CD4-positive, alpha-beta memory T cell (primary cell): ENCODE measurements at regions not wholly inside any gene's neighbourhood (a gene's known extent, or its start where the extent isn't known, plus 50 kb on each side); places are given as distances from the start of the nearest gene placed in this dataset.

Experiments
- CTCF ChIA-PET: fragments of 350-600 bp; sonication (Branson Sonifier 250); formaldehyde crosslinking; loops from one replicate; lab custom pipeline; 2021; ENCODE audit warnings: inconsistent platforms; ENCODE audit not compliant: partially characterized antibody; lab: Charles Lee
- POLR2A ChIA-PET: fragments of 350-600 bp; sonication (Branson Sonifier 250); formaldehyde crosslinking; loops from one replicate; lab custom pipeline; 2021; ENCODE audit not compliant: partially characterized antibody; lab: Charles Lee
- DNase-seq, 5 donors: peaks; one replicate each; pipeline versions ENCODE4 v3.0.0 to v3.0.0-alpha.2; 2020 to 2022; ENCODE audit warnings: mixed read lengths in 1 of 5
- H3K27ac ChIP-seq: one replicate; pipeline ENCODE4 v1.7.0; 2013; ENCODE audit warnings: low read depth, low read length
- H3K27me3 ChIP-seq: 2 replicates; pipeline ENCODE4 v1.7.0; 2013; ENCODE audit warnings: mild to moderate bottlenecking, low read length, moderate library complexity; ENCODE audit not compliant: insufficient read depth
- H3K36me3 ChIP-seq: 2 replicates; pipeline ENCODE4 v1.7.0; 2013; ENCODE audit warnings: mild to moderate bottlenecking, low read length, moderate library complexity; ENCODE audit not compliant: insufficient read depth
- H3K4me1 ChIP-seq: 2 replicates; pipeline ENCODE4 v1.7.0; 2013; ENCODE audit warnings: mild to moderate bottlenecking, low read length, moderate library complexity; ENCODE audit not compliant: insufficient read depth
- H3K4me3 ChIP-seq, 2 donors: one replicate each; pipeline ENCODE4 v1.7.0; 2013; ENCODE audit warnings: low read length in 2 of 2, mild to moderate bottlenecking in 1 of 2
- H3K9me3 ChIP-seq, 2 donors: one replicate each; pipeline ENCODE4 v1.7.0; 2013; ENCODE audit warnings: low read length in 2 of 2, control low read depth in 1 of 2; ENCODE audit not compliant: control insufficient read depth in 1 of 2
- H3K27ac Mint-ChIP-seq, 7 donors: one replicate each; pipeline ENCODE4 v1.8.0; 2020 to 2021; ENCODE audit warnings: mixed read lengths in 7 of 7, mild to moderate bottlenecking in 6 of 7, inconsistent platforms in 3 of 7, moderate library complexity in 3 of 7
- H3K27me3 Mint-ChIP-seq, 2 donors: one replicate each; pipeline ENCODE4 v1.8.0; 2020 to 2021; ENCODE audit warnings: mixed read lengths in 2 of 2
- H3K36me3 Mint-ChIP-seq, 2 donors: one replicate each; pipeline ENCODE4 v1.8.0; 2020 to 2021; ENCODE audit warnings: mixed read lengths in 2 of 2, inconsistent platforms in 1 of 2, mild to moderate bottlenecking in 1 of 2
- H3K4me1 Mint-ChIP-seq, 4 donors: one replicate each; pipeline ENCODE4 v1.8.0; 2020 to 2021; ENCODE audit warnings: mixed read lengths in 4 of 4, mild to moderate bottlenecking in 1 of 4
- H3K4me3 Mint-ChIP-seq, 8 donors: one replicate each; pipeline ENCODE4 v1.8.0; 2020 to 2021; ENCODE audit warnings: mixed read lengths in 8 of 8, mild to moderate bottlenecking in 7 of 8, moderate library complexity in 6 of 8, inconsistent platforms in 3 of 8
- H3K9me3 Mint-ChIP-seq, 8 donors: one replicate each; pipeline ENCODE4 v1.8.0; 2020 to 2021; ENCODE audit warnings: mixed read lengths in 8 of 8, mild to moderate bottlenecking in 5 of 8, inconsistent platforms in 3 of 8, moderate library complexity in 1 of 8
- intact Hi-C: fragments of 100-400 bp; cut with micrococcal nuclease; formaldehyde crosslinking; loops from one replicate; pipeline ENCODE4 v1.15.1; 2023

DNA sequence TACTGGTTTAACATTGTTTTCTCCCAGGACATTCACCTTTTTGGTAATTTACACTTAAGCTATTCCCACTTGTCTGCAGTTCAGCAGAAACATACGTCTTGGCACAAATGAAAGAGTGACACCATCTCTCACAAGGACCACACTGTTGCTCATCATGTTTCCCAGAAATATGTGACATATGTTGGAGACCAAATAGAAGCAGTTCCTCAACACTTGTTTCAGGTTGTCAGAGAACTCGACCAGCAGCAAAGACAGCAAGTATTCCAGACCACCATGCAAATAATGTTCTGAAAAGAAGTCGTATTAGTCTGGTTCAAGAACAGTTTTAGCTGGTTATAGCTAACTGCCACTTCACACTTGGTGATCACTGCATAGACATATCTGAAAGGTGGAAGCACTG is 81.3 kb upstream of the KLF6 start:
- Histone ChIP-seq H3K36me3 (no peaks in the 10 kb centered on the region), H3K9me3 (no peaks in the 10 kb centered on the region), H3K4me3 (no peak overlapping the region), H3K4me1 (peaks cover 37% of the 10 kb centered on the region), H3K27ac (peak overlapping the region; percentile 8), H3K27me3 (no peaks in the 10 kb centered on the region)
- peak overlapping the region in 6 of 8 donors; percentile 0 to 76 (median 58) for H3K4me3 Mint-ChIP-seq
- ChIA-PET POLR2A (interaction anchor here (1.2 to 13.6 kb wide), 7 partner anchors 10 to 83 kb away, joined by 4 to 509 read pairs (median 9); partner anchors contain the start of gene KLF6), CTCF (interaction anchor here (1.0 to 1.7 kb wide), 3 partner anchors 9 to 37 kb away, joined by 3 to 5 read pairs (median 4); no protein-coding TSS in a partner anchor)
- H3K36me3 Mint-ChIP-seq: no peaks in the 10 kb centered on the region
- H3K27ac Mint-ChIP-seq: peak overlapping the region; percentile 2 to 94 (median 86)
- H3K9me3 Mint-ChIP-seq: no peaks in the 10 kb centered on the region
- intact Hi-C loops: loop anchor here (1.0 kb wide), 1 partner anchor 14 kb away; no protein-coding TSS in a partner anchor
- peaks cover 32 to 54% (median 40%) of the 10 kb centered on the region in 4 donors for H3K4me1 Mint-ChIP-seq
- no peak for DNase-seq
- no peaks in the 10 kb centered on the region for H3K27me3 Mint-ChIP-seq

DNA sequence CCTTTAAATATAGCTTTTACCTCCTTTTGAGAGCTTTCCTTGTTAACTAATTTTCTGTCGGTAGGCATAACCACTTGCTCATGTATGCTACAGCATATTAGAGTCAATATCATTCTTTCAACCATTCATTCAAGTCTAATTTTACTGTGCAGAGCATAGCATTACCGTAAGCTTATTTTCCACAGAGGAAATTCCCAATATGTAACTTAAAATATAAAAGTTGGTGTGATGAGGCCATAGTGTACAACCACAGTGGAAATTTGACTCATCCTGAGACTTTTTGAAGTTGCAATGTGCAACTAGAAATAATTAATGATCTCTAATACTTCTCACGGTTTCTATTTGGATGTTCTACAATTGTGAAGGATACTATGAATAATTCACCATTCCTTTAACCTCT is 80.6 kb upstream of the KLF6 start:
- Mint-ChIP-seq H3K27ac (peak overlapping the region in 5 of 7 donors; percentile 62 to 94 (median 83)), H3K27me3 (no peaks in the 10 kb centered on the region), H3K4me3 (peak overlapping the region in 6 of 8 donors; percentile 6 to 75 (median 50)), H3K36me3 (no peaks in the 10 kb centered on the region), H3K9me3 (no peaks in the 10 kb centered on the region), H3K4me1 (peaks cover 32 to 53% (median 40%) of the 10 kb centered on the region in 4 donors)
- Histone ChIP-seq H3K4me3 (no peak overlapping the region), H3K9me3 (no peaks in the 10 kb centered on the region), H3K4me1 (peaks cover 37% of the 10 kb centered on the region), H3K27me3 (no peaks in the 10 kb centered on the region), H3K27ac (peak overlapping the region; percentile 8), H3K36me3 (no peaks in the 10 kb centered on the region)
- CTCF ChIA-PET: interaction anchor here (0.9 to 1.7 kb wide), 6 partner anchors 10 to 70 kb away, joined by 3 to 5 read pairs (median 4); no protein-coding TSS in a partner anchor
- intact Hi-C loops: no loop called here
- POLR2A ChIA-PET: interaction anchor here (0.8 to 13.6 kb wide), 10 partner anchors 10 to 90 kb away, joined by 3 to 509 read pairs (median 4); partner anchors contain the start of gene KLF6
- DNase-seq: no peak

DNA sequence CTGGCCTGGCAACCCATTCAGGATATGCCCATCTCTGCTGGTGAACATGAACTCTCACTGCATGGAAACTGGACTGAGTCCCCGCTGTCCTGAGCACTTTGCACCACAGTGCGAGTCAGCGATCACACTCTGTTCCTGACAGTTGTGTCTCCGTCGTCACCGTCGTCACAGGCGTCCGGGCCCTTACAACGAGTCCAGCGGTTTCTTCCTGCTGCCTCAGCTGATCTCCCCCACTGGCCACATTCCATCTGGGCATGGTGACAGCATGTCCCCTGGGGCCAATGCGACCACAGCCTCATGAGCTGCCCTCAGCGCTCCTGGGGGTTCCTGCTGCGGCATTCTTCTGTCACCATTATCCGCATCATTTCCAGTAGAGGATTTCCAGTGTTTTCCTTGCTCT is 76.8 kb upstream of the KLF6 start:
- Histone ChIP-seq H3K4me1 (peaks cover 16% of the 10 kb centered on the region), H3K4me3 (no peak overlapping the region), H3K36me3 (no peaks in the 10 kb centered on the region), H3K9me3 (no peaks in the 10 kb centered on the region), H3K27me3 (no peaks in the 10 kb centered on the region), H3K27ac (no peak overlapping the region)
- Mint-ChIP-seq H3K4me1 (peaks cover 10 to 21% (median 17%) of the 10 kb centered on the region in 4 donors), H3K9me3 (no peaks in the 10 kb centered on the region), H3K27ac (peak overlapping the region in 1 of 7 donors; percentile 10), H3K27me3 (no peaks in the 10 kb centered on the region), H3K4me3 (no peak overlapping the region), H3K36me3 (no peaks in the 10 kb centered on the region)
- no peak for DNase-seq
- intact Hi-C loops: no loop called here
- CTCF ChIA-PET: no interaction called here
- POLR2A ChIA-PET: interaction anchor here (0.6 kb wide), 1 partner anchor 297 kb away, joined by 3 read pairs; no protein-coding TSS in a partner anchor

DNA sequence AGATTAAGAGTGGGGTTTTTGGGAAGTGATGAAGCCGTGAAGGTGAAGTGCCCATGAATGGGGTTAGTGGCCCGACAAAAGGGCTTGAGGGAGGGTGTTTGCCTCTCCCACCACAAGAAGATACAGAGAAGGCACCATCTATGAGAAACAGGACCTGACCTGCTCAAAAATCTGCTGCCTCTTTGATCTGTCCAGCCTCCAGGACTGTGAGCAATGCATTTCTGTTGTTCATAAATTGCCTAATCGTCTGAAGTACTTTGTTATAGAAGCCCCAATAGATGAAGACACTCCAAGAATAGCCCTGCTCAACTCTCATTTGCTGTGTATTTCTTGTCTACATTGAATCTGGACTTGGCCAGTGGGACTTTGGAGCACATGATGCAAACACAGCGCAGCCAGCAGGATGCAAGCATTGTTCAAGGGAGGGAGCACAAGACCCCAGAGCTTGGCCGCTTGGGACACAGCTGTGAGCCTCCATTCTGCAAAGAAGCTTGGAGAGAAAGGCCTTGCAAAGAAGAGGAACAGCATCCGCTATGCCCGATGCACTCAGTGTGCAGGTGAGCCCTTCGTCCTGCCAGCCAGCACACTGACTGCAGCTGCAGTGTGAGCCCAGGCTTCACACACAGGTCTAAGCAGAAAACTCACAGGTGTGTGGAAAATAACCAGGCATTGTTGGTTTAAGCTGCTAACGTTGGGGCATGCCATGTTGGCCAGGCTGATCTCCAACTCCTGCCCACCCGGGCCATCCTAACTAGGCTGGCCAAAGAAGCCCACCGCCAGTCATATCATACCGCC is 73.2 kb upstream of the KLF6 start:
- H3K27ac Mint-ChIP-seq: no peak overlapping the region
- intact Hi-C loops: no loop called here
- no peaks in the 10 kb centered on the region for H3K36me3 Mint-ChIP-seq

GRCh38 chr10:3857318-3857717 is 72.3 kb upstream of the KLF6 start:
- no peaks in the 10 kb centered on the region for H3K27me3 Mint-ChIP-seq

More for the DNA sequence above, 73.2 kb upstream of the KLF6 start:
- H3K4me3 ChIP-seq: no peak overlapping the region
- no peak overlapping the region for H3K27ac ChIP-seq
- no peak for DNase-seq
- Mint-ChIP-seq H3K4me3 (no peak overlapping the region), H3K4me1 (peaks cover 0 to 11% (median 4%) of the 10 kb centered on the region in 4 donors), H3K27me3 (no peaks in the 10 kb centered on the region), H3K9me3 (no peaks in the 10 kb centered on the region)
- CTCF ChIA-PET: interaction anchor here (1.1 kb wide), 2 partner anchors 11 to 798 kb away, joined by 3 to 4 read pairs; no protein-coding TSS in a partner anchor
- no peaks in the 10 kb centered on the region for H3K27me3 ChIP-seq
- H3K9me3 ChIP-seq: no peaks in the 10 kb centered on the region
- POLR2A ChIA-PET: interaction anchor here (0.8 to 10.1 kb wide), 3 partner anchors 38 to 75 kb away, joined by 3 to 253 read pairs (median 3); partner anchors contain the start of gene KLF6
- H3K4me1 ChIP-seq: peaks cover 2% of the 10 kb centered on the region
- no peaks in the 10 kb centered on the region for H3K36me3 ChIP-seq

GRCh38 chr10:3856593-3856992 is 71.6 kb upstream of the KLF6 start:
- H3K27me3 Mint-ChIP-seq: no peaks in the 10 kb centered on the region

More at GRCh38 chr10:3857318-3857717, 72.3 kb upstream of the KLF6 start:
- no peaks in the 10 kb centered on the region for H3K9me3 ChIP-seq
- ChIA-PET CTCF (no interaction called here), POLR2A (interaction anchor here (0.6 to 10.1 kb wide), 2 partner anchors 74 to 328 kb away, joined by 3 to 253 read pairs; partner anchors contain the start of gene KLF6)
- H3K27me3 ChIP-seq: no peaks in the 10 kb centered on the region
- H3K4me3 ChIP-seq: no peak overlapping the region
- Mint-ChIP-seq H3K9me3 (no peaks in the 10 kb centered on the region), H3K4me3 (no peak overlapping the region), H3K27ac (no peak overlapping the region), H3K4me1 (peaks cover 2 to 17% (median 11%) of the 10 kb centered on the region in 4 donors), H3K36me3 (no peaks in the 10 kb centered on the region)
- H3K4me1 ChIP-seq: peaks cover 11% of the 10 kb centered on the region
- no peak for DNase-seq
- intact Hi-C loops: no loop called here
- H3K27ac ChIP-seq: no peak overlapping the region
- H3K36me3 ChIP-seq: no peaks in the 10 kb centered on the region

More at GRCh38 chr10:3856593-3856992, 71.6 kb upstream of the KLF6 start:
- no peak overlapping the region for H3K27ac ChIP-seq
- no peak for DNase-seq
- no peaks in the 10 kb centered on the region for H3K9me3 Mint-ChIP-seq
- no peaks in the 10 kb centered on the region for H3K36me3 ChIP-seq
- H3K9me3 ChIP-seq: no peaks in the 10 kb centered on the region
- H3K36me3 Mint-ChIP-seq: no peaks in the 10 kb centered on the region
- intact Hi-C loops: no loop called here
- H3K4me1 Mint-ChIP-seq: peaks cover 9 to 25% (median 18%) of the 10 kb centered on the region in 4 donors
- ChIA-PET POLR2A (interaction anchor here (10.1 kb wide), 1 partner anchor 74 kb away, joined by 253 read pairs; the partner anchor contains the start of gene KLF6), CTCF (no interaction called here)
- H3K27me3 ChIP-seq: no peaks in the 10 kb centered on the region
- no peak overlapping the region for H3K4me3 Mint-ChIP-seq
- H3K27ac Mint-ChIP-seq: peak overlapping the region in 2 of 7 donors; percentile 54 to 79
- peaks cover 19% of the 10 kb centered on the region for H3K4me1 ChIP-seq
- no peak overlapping the region for H3K4me3 ChIP-seq
